ENCODE measurements at regions not wholly inside any gene's neighbourhood (a gene's known extent, or its start where the extent isn't known, plus 50 kb on each side); places are given as distances from the start of the nearest gene placed in this dataset.

- TF ChIP-seq CTCF (IDR thresholded peaks at IDR 0.05; ENCODE audit: poor library complexity): no peak
- TF ChIP-seq EZH2 (IDR thresholded peaks at IDR 0.05; ENCODE audit: borderline replicate concordance): no peak
Observed at GRCh38 chr10:109698086-109698485, 225.2 kb downstream of the XPNPEP1 start.
